Upper lobe of left lung (tissue), 4 donors: ENCODE measurements at regions not wholly inside any gene's neighbourhood (a gene's known extent, or its start where the extent isn't known, plus 50 kb on each side); places are given as distances from the start of the nearest gene placed in this dataset.

Experiments used
- EP300 ChIP-seq, 4 donors: sonication (generic); formaldehyde crosslinking; IDR thresholded peaks; one replicate each; pipeline ENCODE4 v1.5.1; 2017; ENCODE audit warnings: antibody characterized with exemption in 4 of 4, control low read depth in 2 of 4
- POLR2AphosphoS5 ChIP-seq, 2 donors: sonication (generic); formaldehyde crosslinking; IDR thresholded peaks; one replicate each; pipeline ENCODE4 v1.5.1; 2017; ENCODE audit warnings: antibody characterized with exemption in 2 of 2
- TF ChIP-seq, protein P1 (sequence below), 6 experiments: fragments of 450-650 bp in 4 of 6; fragments of 200-600 bp in 2 of 6; sonication (generic) in 2 of 6; IDR thresholded peaks; one replicate each; pipeline ENCODE4 v1.5.1; 2016 to 2019; ENCODE audit warnings: antibody characterized with exemption in 6 of 6

DNA sequence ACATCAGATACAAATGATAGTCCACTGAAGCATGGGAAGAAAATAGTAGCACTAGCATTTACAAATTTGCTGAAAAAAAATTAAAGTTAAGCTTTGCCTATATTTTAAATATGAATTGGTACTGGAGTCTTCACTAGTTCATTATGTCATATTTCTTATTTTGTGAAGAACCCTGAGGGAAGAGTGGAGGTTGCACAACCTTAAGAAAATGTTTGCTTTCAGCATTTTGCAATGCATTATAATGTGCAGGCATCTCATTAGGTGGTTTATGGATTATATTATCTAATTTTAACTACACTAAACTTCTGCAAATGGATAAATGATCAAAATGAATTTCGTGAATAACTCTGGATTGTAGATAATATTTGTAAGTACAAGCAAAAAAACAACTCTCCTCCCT is 390.8 kb upstream of the HS3ST5 start:
- no peak for TF ChIP-seq POLR2AphosphoS5 (IDR thresholded peaks at IDR 0.05)
- TF ChIP-seq, protein P1, sequence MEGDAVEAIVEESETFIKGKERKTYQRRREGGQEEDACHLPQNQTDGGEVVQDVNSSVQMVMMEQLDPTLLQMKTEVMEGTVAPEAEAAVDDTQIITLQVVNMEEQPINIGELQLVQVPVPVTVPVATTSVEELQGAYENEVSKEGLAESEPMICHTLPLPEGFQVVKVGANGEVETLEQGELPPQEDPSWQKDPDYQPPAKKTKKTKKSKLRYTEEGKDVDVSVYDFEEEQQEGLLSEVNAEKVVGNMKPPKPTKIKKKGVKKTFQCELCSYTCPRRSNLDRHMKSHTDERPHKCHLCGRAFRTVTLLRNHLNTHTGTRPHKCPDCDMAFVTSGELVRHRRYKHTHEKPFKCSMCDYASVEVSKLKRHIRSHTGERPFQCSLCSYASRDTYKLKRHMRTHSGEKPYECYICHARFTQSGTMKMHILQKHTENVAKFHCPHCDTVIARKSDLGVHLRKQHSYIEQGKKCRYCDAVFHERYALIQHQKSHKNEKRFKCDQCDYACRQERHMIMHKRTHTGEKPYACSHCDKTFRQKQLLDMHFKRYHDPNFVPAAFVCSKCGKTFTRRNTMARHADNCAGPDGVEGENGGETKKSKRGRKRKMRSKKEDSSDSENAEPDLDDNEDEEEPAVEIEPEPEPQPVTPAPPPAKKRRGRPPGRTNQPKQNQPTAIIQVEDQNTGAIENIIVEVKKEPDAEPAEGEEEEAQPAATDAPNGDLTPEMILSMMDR (IDR thresholded peaks at IDR 0.05): no peak
- TF ChIP-seq EP300 (IDR thresholded peaks at IDR 0.05): no peak
